ENCODE measurements at regions not wholly inside any gene's neighbourhood (a gene's known extent, or its start where the extent isn't known, plus 50 kb on each side); places are given as distances from the start of the nearest gene placed in this dataset.

GRCh38 chr13:61531383-61532065 is 115.9 kb upstream of the PCDH20 start:
- TF ChIP-seq GATA2 (IDR thresholded peaks at IDR 0.05; ENCODE audit: low read depth, low read length) (no peak), GATA3 (IDR thresholded peaks at IDR 0.05; ENCODE audit: low read depth, low read length) (no peak)
